ENCODE measurements at regions not wholly inside any gene's neighbourhood (a gene's known extent, or its start where the extent isn't known, plus 50 kb on each side); places are given as distances from the start of the nearest gene placed in this dataset.

- Histone ChIP-seq H3K4me3 (ENCODE audit: low read length) (no peak overlapping the region), H3K9ac (ENCODE audit: low read length) (no peak overlapping the region), H3K27ac (ENCODE audit: low read length) (no peak overlapping the region), H2AFZ (ENCODE audit: low read depth, low read length) (no peak overlapping the region), H3K9me2 (ENCODE audit: insufficient read depth, low read length) (no peaks in the 10 kb centered on the region), H3K27me3 (ENCODE audit: insufficient read depth, low read depth, low read length) (no peaks in the 10 kb centered on the region), H3K36me3 (ENCODE audit: insufficient read depth, low read length) (no peaks in the 10 kb centered on the region), H3K4me2 (ENCODE audit: low read length) (no peak overlapping the region), H4K20me1 (ENCODE audit: insufficient read depth) (no peaks in the 10 kb centered on the region), H3F3A (ENCODE audit: insufficient read depth, low read length, poor library complexity, severe bottlenecking) (no peaks in the 10 kb centered on the region), H3K79me2 (replicated peaks; ENCODE audit: insufficient read depth, low read length) (no peaks in the 10 kb centered on the region), H3K9me3 (ENCODE audit: low read length) (no peaks in the 10 kb centered on the region)
- TF ChIP-seq RAD21 (conservative IDR thresholded peaks at IDR 0.05) (no peak), POLR2AphosphoS5 (IDR thresholded peaks at IDR 0.05) (no peak), CTCF (IDR thresholded peaks at IDR 0.05; ENCODE audit: poor library complexity, severe bottlenecking) (no peak), EZH2 (IDR thresholded peaks at IDR 0.05; ENCODE audit: borderline replicate concordance, insufficient read depth, low read length, poor library complexity, severe bottlenecking) (no peak), EP300 (conservative IDR thresholded peaks at IDR 0.05; ENCODE audit: poor library complexity, severe bottlenecking) (no peak), TAF1 (IDR thresholded peaks at IDR 0.05; ENCODE audit: low read depth) (no peak), MXI1 (conservative IDR thresholded peaks at IDR 0.05; ENCODE audit: poor library complexity, severe bottlenecking) (no peak), SMC3 (conservative IDR thresholded peaks at IDR 0.05; ENCODE audit: poor library complexity) (no peak)
- TF ChIP-seq, protein P1, sequence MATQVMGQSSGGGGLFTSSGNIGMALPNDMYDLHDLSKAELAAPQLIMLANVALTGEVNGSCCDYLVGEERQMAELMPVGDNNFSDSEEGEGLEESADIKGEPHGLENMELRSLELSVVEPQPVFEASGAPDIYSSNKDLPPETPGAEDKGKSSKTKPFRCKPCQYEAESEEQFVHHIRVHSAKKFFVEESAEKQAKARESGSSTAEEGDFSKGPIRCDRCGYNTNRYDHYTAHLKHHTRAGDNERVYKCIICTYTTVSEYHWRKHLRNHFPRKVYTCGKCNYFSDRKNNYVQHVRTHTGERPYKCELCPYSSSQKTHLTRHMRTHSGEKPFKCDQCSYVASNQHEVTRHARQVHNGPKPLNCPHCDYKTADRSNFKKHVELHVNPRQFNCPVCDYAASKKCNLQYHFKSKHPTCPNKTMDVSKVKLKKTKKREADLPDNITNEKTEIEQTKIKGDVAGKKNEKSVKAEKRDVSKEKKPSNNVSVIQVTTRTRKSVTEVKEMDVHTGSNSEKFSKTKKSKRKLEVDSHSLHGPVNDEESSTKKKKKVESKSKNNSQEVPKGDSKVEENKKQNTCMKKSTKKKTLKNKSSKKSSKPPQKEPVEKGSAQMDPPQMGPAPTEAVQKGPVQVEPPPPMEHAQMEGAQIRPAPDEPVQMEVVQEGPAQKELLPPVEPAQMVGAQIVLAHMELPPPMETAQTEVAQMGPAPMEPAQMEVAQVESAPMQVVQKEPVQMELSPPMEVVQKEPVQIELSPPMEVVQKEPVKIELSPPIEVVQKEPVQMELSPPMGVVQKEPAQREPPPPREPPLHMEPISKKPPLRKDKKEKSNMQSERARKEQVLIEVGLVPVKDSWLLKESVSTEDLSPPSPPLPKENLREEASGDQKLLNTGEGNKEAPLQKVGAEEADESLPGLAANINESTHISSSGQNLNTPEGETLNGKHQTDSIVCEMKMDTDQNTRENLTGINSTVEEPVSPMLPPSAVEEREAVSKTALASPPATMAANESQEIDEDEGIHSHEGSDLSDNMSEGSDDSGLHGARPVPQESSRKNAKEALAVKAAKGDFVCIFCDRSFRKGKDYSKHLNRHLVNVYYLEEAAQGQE (IDR thresholded peaks at IDR 0.05; ENCODE audit: borderline replicate concordance) = no peak
Observed at GRCh38 chr13:78169386-78169785, 250.8 kb upstream of the EDNRB start.

GRCh38 chr13:78168981-78169380 lies 250.3 kb upstream of the EDNRB start:
- Histone ChIP-seq H2AFZ (ENCODE audit: low read depth, low read length) (no peak overlapping the region), H3K4me3 (ENCODE audit: low read length) (no peak overlapping the region), H3F3A (ENCODE audit: insufficient read depth, low read length, poor library complexity, severe bottlenecking) (no peaks in the 10 kb centered on the region), H3K79me2 (replicated peaks; ENCODE audit: insufficient read depth, low read length) (no peaks in the 10 kb centered on the region), H3K9me2 (ENCODE audit: insufficient read depth, low read length) (no peaks in the 10 kb centered on the region), H4K20me1 (ENCODE audit: insufficient read depth) (no peaks in the 10 kb centered on the region), H3K27me3 (ENCODE audit: insufficient read depth, low read depth, low read length) (no peaks in the 10 kb centered on the region), H3K4me2 (ENCODE audit: low read length) (no peak overlapping the region), H3K27ac (ENCODE audit: low read length) (no peak overlapping the region), H3K9me3 (ENCODE audit: low read length) (no peaks in the 10 kb centered on the region), H3K9ac (ENCODE audit: low read length) (no peak overlapping the region), H3K36me3 (ENCODE audit: insufficient read depth, low read length) (no peaks in the 10 kb centered on the region)
- TF ChIP-seq TAF1 (IDR thresholded peaks at IDR 0.05; ENCODE audit: low read depth) (no peak), POLR2AphosphoS5 (IDR thresholded peaks at IDR 0.05) (no peak), EZH2 (IDR thresholded peaks at IDR 0.05; ENCODE audit: borderline replicate concordance, insufficient read depth, low read length, poor library complexity, severe bottlenecking) (no peak)

- H3K9me2 ChIP-seq (ENCODE audit: insufficient read depth, low read length) = no peaks in the 10 kb centered on the region
- no peak overlapping the region for H3K4me3 ChIP-seq (ENCODE audit: low read length)
- H3K4me2 ChIP-seq (ENCODE audit: low read length) = no peak overlapping the region
- no peaks in the 10 kb centered on the region for H3K9me3 ChIP-seq (ENCODE audit: low read length)
- no peak overlapping the region for H3K27ac ChIP-seq (ENCODE audit: low read length)
- no peaks in the 10 kb centered on the region for H3K79me2 ChIP-seq (replicated peaks; ENCODE audit: insufficient read depth, low read length)
- H3K27me3 ChIP-seq (ENCODE audit: insufficient read depth, low read depth, low read length) = no peaks in the 10 kb centered on the region
- TF ChIP-seq MXI1 (conservative IDR thresholded peaks at IDR 0.05; ENCODE audit: poor library complexity, severe bottlenecking) = no peak
- TF ChIP-seq POLR2AphosphoS5 (IDR thresholded peaks at IDR 0.05) = no peak
- TF ChIP-seq EZH2 (IDR thresholded peaks at IDR 0.05; ENCODE audit: borderline replicate concordance, insufficient read depth, low read length, poor library complexity, severe bottlenecking) = no peak
- no peak for TF ChIP-seq EP300 (conservative IDR thresholded peaks at IDR 0.05; ENCODE audit: poor library complexity, severe bottlenecking)
- TF ChIP-seq RAD21 (conservative IDR thresholded peaks at IDR 0.05) = no peak
- no peak for TF ChIP-seq TAF1 (IDR thresholded peaks at IDR 0.05; ENCODE audit: low read depth)
- TF ChIP-seq SMC3 (conservative IDR thresholded peaks at IDR 0.05; ENCODE audit: poor library complexity) = no peak
- TF ChIP-seq, protein P1 (IDR thresholded peaks at IDR 0.05; ENCODE audit: borderline replicate concordance) = no peak
- no peak for TF ChIP-seq CTCF (IDR thresholded peaks at IDR 0.05; ENCODE audit: poor library complexity, severe bottlenecking)
- H2AFZ ChIP-seq (ENCODE audit: low read depth, low read length) = no peak overlapping the region
- no peaks in the 10 kb centered on the region for H3K36me3 ChIP-seq (ENCODE audit: insufficient read depth, low read length)
- no peaks in the 10 kb centered on the region for H3F3A ChIP-seq (ENCODE audit: insufficient read depth, low read length, poor library complexity, severe bottlenecking)
- no peak overlapping the region for H3K9ac ChIP-seq (ENCODE audit: low read length)
- H4K20me1 ChIP-seq (ENCODE audit: insufficient read depth) = no peaks in the 10 kb centered on the region
Observed at GRCh38 chr13:78161266-78161665, 242.6 kb upstream of the EDNRB start.

Measured in neural cell (in vitro differentiated cells).